B cell (primary cell): ENCODE measurements at regions not wholly inside any gene's neighbourhood (a gene's known extent, or its start where the extent isn't known, plus 50 kb on each side); places are given as distances from the start of the nearest gene placed in this dataset.

Source experiments
- ATAC-seq: fragments of 200-7000 bp; cut with Tn5 transposase; one replicate; pipeline ENCODE4 v1.10.0; 2021; ENCODE audit warnings: low read depth, mild to moderate bottlenecking, moderate number of reproducible peaks, moderate library complexity
- CTCF ChIA-PET: fragments of 350-600 bp; sonication (Branson Sonifier 250); formaldehyde crosslinking; loops from one replicate; lab custom pipeline; 2021; ENCODE audit warnings: antibody characterized with exemption, inconsistent platforms; lab: Charles Lee
- POLR2A ChIA-PET: fragments of 350-600 bp; sonication (Branson Sonifier 250); formaldehyde crosslinking; loops from one replicate; lab custom pipeline; 2021; ENCODE audit warnings: antibody characterized with exemption; lab: Charles Lee
- DNase-seq: peaks from one replicate; pipeline ENCODE4 v3.0.0; 2013
- H2AFZ ChIP-seq: 2 replicates; pipeline ENCODE4 v1.6.1; 2012; ENCODE audit warnings: mild to moderate bottlenecking, low read depth, low read length; ENCODE audit not compliant: insufficient read depth, poor library complexity, severe bottlenecking
- H3K27ac ChIP-seq, 2 donors: 1 replicate in 1 of 2; 2 replicates in 1 of 2; pipeline ENCODE4 v1.5.1; 2012 to 2013; ENCODE audit warnings: low read length in 2 of 2, mild to moderate bottlenecking in 2 of 2, moderate library complexity in 1 of 2
- H3K27me3 ChIP-seq, 4 experiments: fragments of 200-600 bp in 1 of 4; sonication (generic) in 1 of 4; replicated peaks in 1 of 4; 1 replicate in 2 of 4; 2 replicates in 2 of 4; pipeline versions ENCODE4 v1.6.1 to v1.7.0; 2013 to 2016; ENCODE audit warnings: low read length in 3 of 4, mild to moderate bottlenecking in 2 of 4, mixed read lengths in 1 of 4, moderate library complexity in 1 of 4; ENCODE audit not compliant: insufficient read depth in 4 of 4, control insufficient read depth in 3 of 4; ENCODE audit errors: control extremely low read depth in 1 of 4
- H3K36me3 ChIP-seq, 2 experiments: replicated peaks in 1 of 2; 1 replicate in 1 of 2; 2 replicates in 1 of 2; pipeline versions ENCODE4 v1.6.1 to v1.7.1; 2013; ENCODE audit warnings: low read length in 1 of 2; ENCODE audit not compliant: insufficient read depth in 2 of 2, control insufficient read depth in 1 of 2; ENCODE audit errors: control extremely low read depth in 1 of 2, extremely low read depth in 1 of 2
- H3K4me1 ChIP-seq, 2 donors: fragments of 200-600 bp in 1 of 2; sonication (generic) in 1 of 2; 1 replicate in 1 of 2; 2 replicates in 1 of 2; pipeline versions ENCODE4 v1.5.1 to v1.6.1; 2013 to 2017; ENCODE audit warnings: low read length in 2 of 2; ENCODE audit not compliant: control insufficient read depth in 2 of 2, insufficient read depth in 2 of 2
- H3K4me2 ChIP-seq: replicated peaks from 2 replicates; pipeline ENCODE3; 2012; ENCODE audit warnings: mild to moderate bottlenecking, low read depth, low read length; ENCODE audit not compliant: poor library complexity, severe bottlenecking
- H3K4me3 ChIP-seq, 5 experiments: fragments of 200-600 bp in 1 of 5; sonication (generic) in 1 of 5; 1 replicate in 3 of 5; 2 replicates in 2 of 5; pipeline versions ENCODE4 v1.5.1 to v1.7.0; 2011 to 2016; ENCODE audit warnings: low read length in 4 of 5, mild to moderate bottlenecking in 4 of 5, low read depth in 2 of 5, control low read depth in 1 of 5, moderate library complexity in 1 of 5; ENCODE audit not compliant: insufficient read depth in 1 of 5; ENCODE audit errors: control extremely low read depth in 1 of 5, extremely low read depth in 1 of 5
- H3K79me2 ChIP-seq: fragments of 200-600 bp; sonication (generic); one replicate; pipeline ENCODE4 v1.6.0; 2016; ENCODE audit warnings: low read length; ENCODE audit not compliant: control insufficient read depth, insufficient read depth
- H3K9ac ChIP-seq: fragments of 200-600 bp; sonication (generic); 2 replicates; pipeline ENCODE4 v1.6.1; 2017; ENCODE audit warnings: mild to moderate bottlenecking, low read length, moderate library complexity
- H3K9me3 ChIP-seq, 3 donors: one replicate each; pipeline versions ENCODE4 v1.6.1 to v1.7.1; 2013; ENCODE audit warnings: low read length in 2 of 3; ENCODE audit not compliant: control insufficient read depth in 2 of 3, insufficient read depth in 1 of 3; ENCODE audit errors: control extremely low read depth in 1 of 3
- H4K20me1 ChIP-seq: 2 replicates; pipeline ENCODE4 v1.6.0; 2012; ENCODE audit warnings: mild to moderate bottlenecking, low read length; ENCODE audit not compliant: insufficient read depth, control insufficient read depth, poor library complexity, severe bottlenecking
- H3K27ac Mint-ChIP-seq: one replicate; pipeline ENCODE4 v1.8.0; 2021; ENCODE audit warnings: mixed read lengths
- H3K27me3 Mint-ChIP-seq: one replicate; pipeline ENCODE4 v1.8.0; 2021; ENCODE audit warnings: mixed read lengths
- H3K4me1 Mint-ChIP-seq: one replicate; pipeline ENCODE4 v1.8.0; 2021; ENCODE audit warnings: mixed read lengths
- H3K4me3 Mint-ChIP-seq: one replicate; pipeline ENCODE4 v1.8.0; 2021; ENCODE audit warnings: mixed read lengths
- H3K9me3 Mint-ChIP-seq: one replicate; pipeline ENCODE4 v1.8.0; 2022; ENCODE audit warnings: mixed read lengths; ENCODE audit not compliant: insufficient read depth
- CTCF ChIP-seq: fragments of 200-600 bp; IDR thresholded peaks from one replicate; pipeline ENCODE4 v1.8.0; 2022; ENCODE audit warnings: antibody characterized with exemption, mild to moderate bottlenecking
- EZH2 ChIP-seq: IDR thresholded peaks from 2 replicates; pipeline ENCODE4 v1.6.1; 2012; ENCODE audit warnings: borderline replicate concordance, low read depth, mild to moderate bottlenecking, moderate library complexity, low read length; ENCODE audit not compliant: insufficient read depth, poor library complexity, severe bottlenecking
- WGBS: methylation state at CpG from one replicate; pipeline ENCODE4 v1.1.5; 2013; ENCODE audit warnings: missing lambda C conversion rate; ENCODE audit not compliant: insufficient coverage; 5-methylcytosine and 5-hydroxymethylcytosine counted together
- intact Hi-C: fragments of 100-400 bp; cut with micrococcal nuclease; formaldehyde crosslinking; loops from one replicate; pipeline ENCODE4 v1.10.0; 2022

- DNase-seq, result no peak
- Mint-ChIP-seq H3K4me3 (no peak overlapping the region), H3K27ac (no peak overlapping the region), H3K9me3 (peaks cover 1% of the 10 kb centered on the region), H3K4me1 (no peaks in the 10 kb centered on the region), H3K27me3 (peaks cover 24% of the 10 kb centered on the region)
- no peaks in the 10 kb centered on the region for H4K20me1 ChIP-seq
- H3K4me1 ChIP-seq, result no peaks in the 10 kb centered on the region
- H2AFZ ChIP-seq, result no peak overlapping the region
- ChIA-PET POLR2A (no interaction called here), CTCF (no interaction called here)
- H3K79me2 ChIP-seq, result no peaks in the 10 kb centered on the region
- H3K9me3 ChIP-seq, result no peaks in the 10 kb centered on the region
- H3K4me2 ChIP-seq, result no peak overlapping the region
- no peak overlapping the region for H3K4me3 ChIP-seq
- H3K9ac ChIP-seq, result no peak overlapping the region
- ATAC-seq, result no peak
- no peak for TF ChIP-seq EZH2
- no peak overlapping the region for H3K27ac ChIP-seq
- WGBS, result no CpG with 5 or more reads among the region's 3 CpGs
- peaks cover 0 to 20% (median 5%) of the 10 kb centered on the region in 4 experiments for H3K27me3 ChIP-seq
- H3K36me3 ChIP-seq, result no peaks in the 10 kb centered on the region
- intact Hi-C loops, result no loop called here
Observed at GRCh38 chr21:32908534-32908933, 117.2 kb upstream of the OLIG2 start.

- Mint-ChIP-seq H3K27me3 (peaks cover 26% of the 10 kb centered on the region), H3K4me3 (no peak overlapping the region), H3K27ac (no peak overlapping the region), H3K4me1 (no peaks in the 10 kb centered on the region), H3K9me3 (peaks cover 1% of the 10 kb centered on the region)
- TF ChIP-seq CTCF (no peak), EZH2 (no peak)
- ChIA-PET POLR2A (no interaction called here), CTCF (no interaction called here)
- no peak overlapping the region for H3K4me3 ChIP-seq
- H4K20me1 ChIP-seq, result no peaks in the 10 kb centered on the region
- H2AFZ ChIP-seq, result no peak overlapping the region
- 40% methylated on average over 2 of the region's 5 CpGs for WGBS
- H3K4me1 ChIP-seq, result no peaks in the 10 kb centered on the region
- no peak overlapping the region for H3K27ac ChIP-seq
- no peak overlapping the region for H3K4me2 ChIP-seq
- DNase-seq (no peak), ATAC-seq (no peak)
- intact Hi-C loops, result no loop called here
- peaks cover 0 to 20% (median 5%) of the 10 kb centered on the region in 4 experiments for H3K27me3 ChIP-seq
- no peaks in the 10 kb centered on the region for H3K79me2 ChIP-seq
- H3K36me3 ChIP-seq, result no peaks in the 10 kb centered on the region
- H3K9ac ChIP-seq, result no peak overlapping the region
- H3K9me3 ChIP-seq, result no peaks in the 10 kb centered on the region
Observed at GRCh38 chr21:32909393-32909792, 116.3 kb upstream of the OLIG2 start.
